ENCODE measurements at regions not wholly inside any gene's neighbourhood (a gene's known extent, or its start where the extent isn't known, plus 50 kb on each side); places are given as distances from the start of the nearest gene placed in this dataset.
"Not testable (repeated sequence)": the region's sequence is repeated elsewhere in the genome, so short reads cannot be mapped to it uniquely, and the experiment has no call there.

- DNase-seq: no peak
Observed at GRCh38 chr3:105093371-105094252, 273.1 kb upstream of the ALCAM start.

GRCh38 chr3:105094588-105094987, 272.1 kb upstream of the ALCAM start:
- DNase-seq: no peak

DNA sequence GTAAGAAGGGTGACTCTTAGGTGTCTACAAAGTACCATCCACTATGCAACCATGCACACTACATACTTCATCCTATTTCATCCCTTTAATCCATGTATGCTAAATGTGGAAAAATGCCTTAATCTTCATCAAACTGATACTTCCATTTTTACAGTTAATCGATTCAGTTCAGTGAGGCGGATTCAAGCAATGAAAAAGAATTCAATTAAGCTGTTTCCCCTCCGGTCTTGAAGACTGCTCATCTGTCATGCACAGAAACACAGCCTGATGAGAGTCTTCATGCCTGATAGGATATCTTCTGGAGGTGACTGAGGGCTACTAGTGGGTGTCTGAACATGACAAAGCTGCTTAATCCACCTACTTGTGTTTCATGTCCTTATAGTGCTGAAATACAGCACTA, 270.6 kb upstream of the ALCAM start:
- no peak for DNase-seq

DNA sequence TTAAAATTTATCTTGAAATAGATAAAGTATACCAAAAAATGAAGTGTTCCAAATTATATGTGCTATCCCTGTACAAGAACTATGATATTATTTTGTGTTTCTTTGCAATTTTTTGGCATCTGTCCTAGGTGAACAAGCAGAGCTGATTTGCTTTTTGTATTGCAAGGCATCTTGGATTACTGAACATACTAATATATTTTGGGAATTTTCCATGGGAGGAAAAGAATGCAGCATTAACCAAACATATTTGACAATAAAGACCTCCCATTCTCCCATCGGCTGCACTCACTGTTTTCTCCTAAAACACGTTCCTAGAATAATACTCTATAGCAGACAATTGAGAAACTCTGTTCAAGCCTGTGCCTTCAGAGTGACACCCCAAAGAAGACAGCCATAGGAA, 265.1 kb upstream of the ALCAM start:
- no peak for DNase-seq

GRCh38 chr3:105103139-105103538, 263.6 kb upstream of the ALCAM start:
- DNase-seq: no peak

GRCh38 chr3:105108823-105109222, 257.9 kb upstream of the ALCAM start:
- no peak for DNase-seq

DNA sequence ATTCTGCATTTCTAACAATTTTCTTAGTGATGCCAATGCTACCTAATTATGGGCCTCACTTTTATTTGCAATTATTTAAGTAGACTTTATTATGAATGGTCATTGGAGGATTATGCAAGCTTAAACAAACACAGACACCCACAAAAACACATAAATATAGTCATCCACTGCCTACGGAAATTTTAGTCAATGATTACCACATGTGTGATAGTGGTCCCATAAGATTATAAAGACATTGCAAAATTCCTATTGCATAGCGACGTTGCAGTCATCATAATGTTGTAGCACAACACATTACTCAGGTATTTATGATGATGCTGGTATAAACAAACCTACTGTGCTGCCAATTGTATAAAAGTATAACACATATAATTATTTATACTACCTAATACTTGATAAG, 247.8 kb upstream of the ALCAM start:
- DNase-seq: no peak

GRCh38 chr3:105119801-105120340, 246.8 kb upstream of the ALCAM start:
- DNase-seq: no peak

DNA sequence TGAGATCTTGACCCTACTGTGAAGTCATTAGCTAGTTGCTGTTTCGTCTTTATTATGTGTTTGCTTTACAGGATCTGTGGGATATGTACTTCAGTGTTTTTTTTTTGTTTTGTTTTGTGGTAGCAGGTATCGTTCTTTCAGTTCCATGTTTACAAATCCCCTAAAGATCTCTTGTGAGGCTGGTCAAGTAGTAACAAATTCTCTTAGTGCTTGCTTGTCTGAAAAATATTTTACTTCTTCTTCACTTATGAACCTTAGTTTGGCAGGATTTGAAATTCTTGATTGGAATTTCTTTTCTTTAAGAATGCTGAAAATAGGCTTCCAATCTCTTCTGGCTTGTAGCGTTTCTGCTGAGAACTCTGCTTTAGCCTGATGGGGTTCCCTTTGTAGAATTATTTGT, 235.8 kb upstream of the ALCAM start:
- DNase-seq: no peak

- no peak for DNase-seq
Observed at GRCh38 chr3:105137911-105138310, 228.8 kb upstream of the ALCAM start.

DNA sequence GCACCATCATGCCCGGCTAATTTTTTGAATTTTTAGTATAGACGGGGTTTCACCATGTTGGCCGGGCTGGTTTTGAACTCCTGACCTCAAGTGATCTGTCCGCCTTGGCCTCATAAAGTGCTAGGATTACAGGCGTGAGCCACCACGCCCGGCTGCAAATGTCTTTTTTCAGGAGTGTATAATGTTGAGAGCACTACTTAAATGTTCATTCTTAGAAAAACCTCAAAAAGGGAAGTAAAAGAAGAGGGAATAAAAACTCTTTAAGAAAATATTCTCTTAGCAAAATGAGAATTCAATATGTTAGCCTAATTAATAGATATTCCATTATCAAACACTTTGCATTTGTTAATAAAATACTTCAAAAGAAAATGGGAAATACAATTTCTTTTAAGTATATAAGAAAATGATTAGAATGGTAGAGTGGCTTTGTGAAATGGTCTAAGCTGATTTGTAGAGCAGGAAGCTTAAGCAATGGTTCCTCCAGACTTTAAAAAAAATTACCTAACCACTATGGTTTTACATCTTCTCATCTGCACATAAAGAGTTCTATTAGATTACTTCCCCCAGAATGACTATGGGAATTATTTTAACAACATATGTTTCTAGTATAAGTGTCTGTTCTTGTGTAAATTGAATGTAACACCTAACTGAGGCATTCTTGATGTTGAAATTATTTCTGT, 226.7 kb upstream of the ALCAM start:
- no peak for DNase-seq

DNA sequence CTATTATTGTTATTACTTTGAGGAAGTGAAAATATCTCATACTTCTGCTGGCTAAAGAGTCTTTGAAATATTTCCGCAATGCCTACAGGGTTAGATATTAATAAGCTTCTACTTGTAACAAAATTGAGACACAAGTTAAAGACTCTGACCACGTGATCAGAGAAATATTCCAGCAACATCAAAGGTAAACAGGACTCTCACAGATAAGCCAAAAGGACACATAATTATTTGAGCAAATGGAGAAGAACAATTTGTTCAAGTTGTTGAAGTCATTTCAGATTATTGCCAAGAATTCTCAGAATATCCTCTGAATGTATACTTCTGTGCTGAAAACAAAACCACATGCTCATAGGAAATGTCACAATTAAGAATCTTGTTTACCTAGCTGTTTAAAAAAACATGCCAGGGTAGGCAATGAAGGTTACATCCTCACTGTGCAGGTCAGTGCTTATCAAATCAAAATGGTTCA, 225.8 kb upstream of the ALCAM start:
- DNase-seq: no peak

GRCh38 chr3:105144837-105145236, 221.9 kb upstream of the ALCAM start:
- no peak for DNase-seq

- DNase-seq: no peak
Observed at GRCh38 chr3:105145511-105145910, 221.2 kb upstream of the ALCAM start.

GRCh38 chr3:105149197-105149596, 217.5 kb upstream of the ALCAM start:
- DNase-seq: not testable (repeated sequence)

GRCh38 chr3:105152987-105153386, 213.7 kb upstream of the ALCAM start:
- no peak for DNase-seq

- no peak for DNase-seq
Observed at GRCh38 chr3:105154692-105155091, 212.0 kb upstream of the ALCAM start.

DNA sequence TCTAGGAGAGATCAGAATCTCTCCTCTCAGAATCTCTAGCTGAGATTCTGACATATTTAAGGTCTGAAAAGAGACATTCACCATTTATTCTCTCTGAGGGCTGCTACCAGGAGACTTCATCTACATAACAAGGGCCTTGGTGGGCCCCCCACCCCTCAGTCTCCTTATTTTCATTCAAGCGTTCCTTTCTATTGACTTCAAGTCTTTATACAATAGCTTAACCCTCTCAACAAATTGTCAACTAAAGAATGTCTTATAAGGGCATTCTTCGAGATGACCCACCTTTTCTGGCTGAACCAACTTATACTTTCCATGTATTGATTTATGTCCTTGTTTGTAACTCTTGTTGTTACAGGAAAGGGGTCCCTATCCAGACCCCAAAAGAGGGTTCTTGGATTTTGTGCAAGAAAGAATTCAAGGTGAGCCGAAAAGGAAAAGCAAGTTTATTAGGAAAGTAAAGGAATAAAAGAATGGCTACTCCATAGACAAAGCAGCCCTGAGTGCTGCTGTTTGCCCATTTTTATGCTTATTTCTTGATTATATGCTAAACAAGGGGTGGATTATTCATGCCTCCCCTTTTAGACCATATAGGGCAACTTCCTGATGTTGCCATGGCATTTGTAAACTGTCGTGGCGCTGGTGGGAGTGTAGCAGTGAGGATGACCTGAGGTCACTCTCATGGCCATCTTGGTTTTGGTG, 209.5 kb upstream of the ALCAM start:
- DNase-seq: no peak

DNA sequence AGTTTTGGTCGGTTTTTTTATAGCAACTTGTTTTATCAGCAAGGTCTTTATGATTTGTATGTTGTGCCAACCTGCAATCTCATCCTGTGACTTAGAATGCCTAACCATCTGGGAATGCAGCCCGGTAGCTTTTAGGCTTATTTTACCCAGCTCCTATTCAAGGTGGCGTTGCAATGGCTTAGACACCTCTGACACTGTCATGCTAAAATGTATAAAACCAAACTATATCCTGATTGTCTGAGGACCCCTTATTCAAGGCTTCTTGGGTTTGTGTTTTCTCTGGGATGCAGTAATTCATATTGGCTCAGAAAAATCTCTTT, 209.0 kb upstream of the ALCAM start:
- no peak for DNase-seq

DNA sequence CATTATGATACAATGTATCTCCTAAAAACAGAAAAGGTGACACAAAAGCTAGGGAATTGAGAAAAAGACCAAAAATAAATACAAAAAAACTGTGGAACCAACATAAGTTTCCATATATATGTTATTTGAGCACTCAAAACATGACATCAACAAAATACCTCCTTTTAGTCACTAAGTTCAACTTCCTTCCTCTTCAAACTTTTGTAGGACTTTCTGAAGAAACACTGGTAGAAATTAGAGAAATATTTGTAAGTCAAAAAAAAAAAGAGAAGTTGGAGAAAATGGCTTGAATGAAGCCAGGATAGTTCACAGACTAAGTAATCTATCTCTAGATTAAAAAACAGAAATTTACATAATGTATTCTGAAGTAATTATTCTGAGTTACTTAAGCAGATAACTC, 208.4 kb upstream of the ALCAM start:
- no peak for DNase-seq

DNA sequence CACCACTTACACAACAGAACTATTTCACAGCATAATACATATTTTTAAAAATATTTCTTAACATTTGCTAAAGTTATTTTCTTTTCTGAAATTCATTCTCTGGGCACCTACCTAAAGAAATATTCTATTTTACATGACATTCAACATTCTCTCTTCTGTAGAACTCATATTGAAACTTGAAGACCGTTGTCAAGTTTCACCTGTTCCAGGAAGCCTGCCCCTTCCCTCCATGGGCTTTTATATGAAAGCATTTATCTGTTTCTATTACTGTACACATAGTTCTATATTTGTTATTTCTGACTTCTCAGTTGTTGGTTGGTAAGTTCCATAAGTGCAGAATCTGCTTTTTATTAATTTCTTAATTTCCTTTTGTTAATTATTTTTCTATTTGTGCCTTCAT, 204.3 kb upstream of the ALCAM start:
- DNase-seq: no peak

DNA sequence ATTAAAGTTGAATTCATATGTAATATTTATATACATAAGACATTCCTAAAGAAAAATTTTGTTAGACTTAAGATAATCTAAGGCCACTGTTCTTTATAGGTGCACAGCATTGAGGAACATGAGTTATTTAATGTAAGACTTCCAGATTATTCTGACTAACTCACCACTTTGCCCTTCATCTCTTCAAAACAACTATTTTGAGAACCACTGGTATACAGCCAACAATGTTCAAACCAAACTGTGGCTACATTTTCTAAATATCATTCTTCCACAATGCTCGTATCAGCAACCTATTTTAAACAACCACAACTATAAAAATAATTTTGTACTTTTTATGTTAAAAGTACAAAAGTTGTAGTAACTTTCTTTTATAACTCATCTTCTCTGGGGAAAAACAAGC, 199.8 kb upstream of the ALCAM start:
- no peak for DNase-seq

DNA sequence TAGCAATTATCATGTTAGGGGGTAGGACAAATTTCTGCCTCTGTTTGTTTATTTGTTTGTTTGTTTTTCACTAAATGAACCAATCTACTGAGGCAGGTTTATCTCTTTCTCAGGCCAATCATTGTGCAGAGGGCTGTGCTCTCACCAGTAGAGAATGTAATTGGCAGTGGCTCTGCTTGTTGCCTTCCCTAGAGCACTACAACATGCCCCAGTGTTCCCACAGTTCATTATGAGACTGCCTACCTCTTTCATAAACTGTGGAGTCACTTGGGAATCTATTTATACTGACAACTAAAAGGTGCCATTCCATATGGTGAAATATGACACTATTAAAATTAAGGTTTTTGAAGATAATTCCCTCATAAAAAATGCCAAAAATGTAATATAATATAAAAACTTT, 196.3 kb upstream of the ALCAM start:
- no peak for DNase-seq
